ENCODE measurements at regions not wholly inside any gene's neighbourhood (a gene's known extent, or its start where the extent isn't known, plus 50 kb on each side); places are given as distances from the start of the nearest gene placed in this dataset.

DNA sequence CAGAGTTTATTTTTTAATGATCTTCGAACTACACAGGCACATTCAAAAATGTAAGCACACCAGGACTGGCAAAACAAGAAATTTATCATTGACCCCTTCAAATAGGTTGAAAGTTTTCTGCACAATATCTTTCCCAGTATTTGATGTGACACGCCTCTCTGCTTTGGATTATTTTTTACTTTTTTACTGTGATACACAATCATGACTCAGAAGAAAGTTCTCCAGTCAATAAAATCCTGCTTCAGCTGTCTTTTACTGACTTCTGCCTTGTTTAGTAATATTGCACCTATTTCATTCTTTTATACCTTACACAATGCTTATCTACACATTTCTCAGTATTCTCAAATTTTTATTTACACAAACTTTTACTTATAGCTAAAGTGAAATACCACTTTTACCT, 1750.4 kb downstream of the PCDH9 start:
- TF ChIP-seq, protein P1, sequence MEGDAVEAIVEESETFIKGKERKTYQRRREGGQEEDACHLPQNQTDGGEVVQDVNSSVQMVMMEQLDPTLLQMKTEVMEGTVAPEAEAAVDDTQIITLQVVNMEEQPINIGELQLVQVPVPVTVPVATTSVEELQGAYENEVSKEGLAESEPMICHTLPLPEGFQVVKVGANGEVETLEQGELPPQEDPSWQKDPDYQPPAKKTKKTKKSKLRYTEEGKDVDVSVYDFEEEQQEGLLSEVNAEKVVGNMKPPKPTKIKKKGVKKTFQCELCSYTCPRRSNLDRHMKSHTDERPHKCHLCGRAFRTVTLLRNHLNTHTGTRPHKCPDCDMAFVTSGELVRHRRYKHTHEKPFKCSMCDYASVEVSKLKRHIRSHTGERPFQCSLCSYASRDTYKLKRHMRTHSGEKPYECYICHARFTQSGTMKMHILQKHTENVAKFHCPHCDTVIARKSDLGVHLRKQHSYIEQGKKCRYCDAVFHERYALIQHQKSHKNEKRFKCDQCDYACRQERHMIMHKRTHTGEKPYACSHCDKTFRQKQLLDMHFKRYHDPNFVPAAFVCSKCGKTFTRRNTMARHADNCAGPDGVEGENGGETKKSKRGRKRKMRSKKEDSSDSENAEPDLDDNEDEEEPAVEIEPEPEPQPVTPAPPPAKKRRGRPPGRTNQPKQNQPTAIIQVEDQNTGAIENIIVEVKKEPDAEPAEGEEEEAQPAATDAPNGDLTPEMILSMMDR (IDR thresholded peaks at IDR 0.05; ENCODE audit: extremely low read depth, missing control alignments) = no peak
- DNase-seq (ENCODE audit: low spot score) = no peak

- DNase-seq (ENCODE audit: low spot score) = no peak
- TF ChIP-seq, protein P1 (IDR thresholded peaks at IDR 0.05; ENCODE audit: extremely low read depth, missing control alignments) = no peak
Observed at GRCh38 chr13:65473196-65473595, 1756.9 kb downstream of the PCDH9 start.

DNA sequence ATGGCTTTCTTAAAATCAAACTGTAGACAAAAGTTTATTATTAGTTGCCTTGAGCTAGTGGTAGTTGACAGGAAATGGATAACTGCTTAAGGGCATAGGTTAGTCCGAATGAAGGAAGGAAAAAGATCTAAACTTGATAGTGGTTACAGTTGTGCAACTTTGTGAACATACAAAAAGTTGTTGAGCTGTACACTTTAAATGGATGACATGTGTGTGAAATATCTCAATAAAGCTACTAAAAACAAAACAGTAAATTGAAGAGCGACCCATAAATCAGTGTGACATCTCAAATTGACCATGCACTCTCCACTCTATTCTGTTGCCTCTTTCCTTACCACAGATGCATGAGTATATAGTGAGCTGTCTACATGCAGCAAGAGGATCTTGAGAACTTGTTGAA, 1757.8 kb downstream of the PCDH9 start:
- TF ChIP-seq, protein P1 (IDR thresholded peaks at IDR 0.05; ENCODE audit: extremely low read depth, missing control alignments) = no peak
- no peak for DNase-seq (ENCODE audit: low spot score)

DNA sequence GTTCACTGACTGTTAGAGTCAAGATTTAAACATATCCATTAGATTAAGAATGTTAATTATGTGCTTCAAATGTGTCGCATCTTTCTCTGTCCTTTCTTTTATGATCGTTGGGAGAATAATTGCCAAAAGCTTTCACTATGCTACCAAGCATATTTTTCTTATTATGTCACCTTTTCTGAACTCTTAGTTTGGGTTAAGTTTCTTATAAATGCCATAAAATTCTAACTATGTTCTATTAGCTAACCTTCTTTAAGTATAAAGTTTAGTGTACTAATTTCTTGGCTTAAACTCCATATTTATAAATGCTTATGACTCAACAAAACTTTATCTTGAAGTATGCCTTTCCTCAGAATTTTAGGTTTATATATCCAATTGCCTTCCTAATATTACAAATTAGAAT, 1759.4 kb downstream of the PCDH9 start:
- TF ChIP-seq, protein P1 (IDR thresholded peaks at IDR 0.05; ENCODE audit: extremely low read depth, missing control alignments) = no peak
- DNase-seq (ENCODE audit: low spot score) = no peak

GRCh38 chr13:65468628-65469027, 1761.5 kb downstream of the PCDH9 start:
- TF ChIP-seq, protein P1 (IDR thresholded peaks at IDR 0.05; ENCODE audit: extremely low read depth, missing control alignments) = no peak
- no peak for DNase-seq (ENCODE audit: low spot score)

DNA sequence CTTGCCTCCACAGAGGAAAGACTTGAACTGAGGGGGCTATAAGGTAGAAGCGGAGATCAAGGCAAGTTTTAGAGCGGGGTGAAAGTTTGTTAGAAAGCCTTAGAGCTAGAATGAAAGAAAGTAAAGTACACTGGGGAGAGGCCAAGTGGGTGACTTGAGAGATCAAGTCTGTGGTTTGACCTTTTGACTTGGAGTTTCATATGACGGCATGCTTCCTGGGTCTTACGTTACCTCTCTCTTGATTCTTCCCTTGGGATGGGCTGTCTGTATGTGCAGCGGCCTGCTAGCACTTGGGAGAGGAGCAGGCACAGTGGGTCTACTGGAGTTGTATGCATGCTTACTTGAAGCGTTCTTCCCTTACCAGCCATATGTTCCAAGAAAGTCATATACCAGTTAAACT, 1768.5 kb downstream of the PCDH9 start:
- TF ChIP-seq, protein P1 (IDR thresholded peaks at IDR 0.05; ENCODE audit: extremely low read depth, missing control alignments) = no peak

DNA sequence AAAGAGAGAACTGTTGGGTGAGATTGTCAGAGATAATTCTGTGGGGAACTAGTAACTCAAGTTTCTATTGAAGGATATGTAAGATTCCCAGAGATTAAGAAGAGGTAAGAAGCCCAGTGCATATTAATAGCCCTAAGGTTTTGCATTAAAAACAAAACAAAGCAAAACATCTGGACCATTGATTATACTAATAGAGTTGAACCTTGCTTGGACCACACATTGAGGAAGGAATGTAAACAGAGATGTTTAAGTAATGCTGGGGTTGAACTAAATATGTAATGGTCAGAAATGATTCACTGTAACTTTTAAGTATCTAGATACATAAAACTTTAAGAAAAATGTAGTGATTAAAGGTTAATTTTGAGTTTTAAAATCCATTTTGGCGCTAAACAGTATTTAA, 1770.0 kb downstream of the PCDH9 start:
- DNase-seq (ENCODE audit: low spot score) = no peak
- TF ChIP-seq, protein P1 (IDR thresholded peaks at IDR 0.05; ENCODE audit: extremely low read depth, missing control alignments) = no peak

More for the DNA sequence above, 1768.5 kb downstream of the PCDH9 start:
- no peak for DNase-seq (ENCODE audit: low spot score)
